Sigmoid colon (tissue), 4 donors: ENCODE measurements at regions not wholly inside any gene's neighbourhood (a gene's known extent, or its start where the extent isn't known, plus 50 kb on each side); places are given as distances from the start of the nearest gene placed in this dataset.

Experiments used
- CTCF ChIP-seq, 4 experiments: fragments of 450-650 bp in 3 of 4; fragments of 200-600 bp in 1 of 4; IDR thresholded peaks; one replicate each; pipeline ENCODE4 v1.5.1; 2016 to 2019; ENCODE audit warnings: antibody characterized with exemption in 4 of 4, mild to moderate bottlenecking in 3 of 4, moderate library complexity in 2 of 4
- EP300 ChIP-seq, 4 donors: sonication (generic); formaldehyde crosslinking; IDR thresholded peaks; one replicate each; pipeline ENCODE4 v1.6.1; 2017; ENCODE audit warnings: antibody characterized with exemption in 4 of 4
- POLR2A ChIP-seq, 2 donors: fragments of 450-650 bp; IDR thresholded peaks; one replicate each; pipeline ENCODE4 v1.6.1; 2016; ENCODE audit warnings: antibody characterized with exemption in 2 of 2, mild to moderate bottlenecking in 2 of 2, moderate library complexity in 2 of 2

- TF ChIP-seq EP300 (IDR thresholded peaks at IDR 0.05) (no peak), CTCF (IDR thresholded peaks at IDR 0.05) (no peak), POLR2A (IDR thresholded peaks at IDR 0.05) (no peak)
Observed at GRCh38 chr1:4379451-4380175, 274.8 kb upstream of the AJAP1 start.
